H9 (cell line): ENCODE measurements at regions not wholly inside any gene's neighbourhood (a gene's known extent, or its start where the extent isn't known, plus 50 kb on each side); places are given as distances from the start of the nearest gene placed in this dataset.

Source experiments
- DNase-seq: peaks from one replicate; pipeline ENCODE4 v3.0.0-alpha.2; 2017
- H2AFZ ChIP-seq: one replicate; pipeline ENCODE4 v1.6.1; 2013; ENCODE audit warnings: mild to moderate bottlenecking, low read length, control low read depth, moderate library complexity
- H2AK5ac ChIP-seq: 2 replicates; pipeline ENCODE4 v1.6.1; 2013; ENCODE audit warnings: low read length, control low read depth, mixed read lengths; ENCODE audit not compliant: insufficient read length
- H2BK120ac ChIP-seq: one replicate; pipeline ENCODE4 v1.6.1; 2013; ENCODE audit warnings: low read depth, mild to moderate bottlenecking, low read length, control low read depth, inconsistent platforms; ENCODE audit not compliant: poor library complexity, severe bottlenecking
- H2BK12ac ChIP-seq: 2 replicates; pipeline ENCODE4 v1.6.1; 2013; ENCODE audit warnings: low read length, control low read depth, mixed read lengths, low read depth; ENCODE audit not compliant: insufficient read length
- H2BK15ac ChIP-seq: 2 replicates; pipeline ENCODE4 v1.6.1; 2013; ENCODE audit warnings: low read depth, low read length, control low read depth
- H2BK20ac ChIP-seq: one replicate; pipeline ENCODE4 v1.6.1; 2013; ENCODE audit warnings: low read depth, mild to moderate bottlenecking, low read length, control low read depth, inconsistent platforms; ENCODE audit not compliant: poor library complexity, severe bottlenecking
- H2BK5ac ChIP-seq: 2 replicates; pipeline ENCODE4 v1.6.1; 2013; ENCODE audit warnings: low read length, control low read depth, mixed read lengths; ENCODE audit not compliant: insufficient read length
- H3K14ac ChIP-seq: 2 replicates; pipeline ENCODE4 v1.6.1; 2013; ENCODE audit warnings: low read length, control low read depth; ENCODE audit not compliant: insufficient read depth
- H3K18ac ChIP-seq: 2 replicates; pipeline ENCODE4 v1.6.1; 2013; ENCODE audit warnings: low read depth, mild to moderate bottlenecking, mixed read lengths, low read length, control low read depth; ENCODE audit not compliant: insufficient read length
- H3K23ac ChIP-seq: 2 replicates; pipeline ENCODE4 v1.6.1; 2013; ENCODE audit warnings: low read length, control low read depth, mixed read lengths, low read depth; ENCODE audit not compliant: insufficient read length
- H3K23me2 ChIP-seq: 2 replicates; pipeline ENCODE4 v1.6.1; 2013; ENCODE audit warnings: low read depth, mild to moderate bottlenecking, mixed read lengths, low read length, control low read depth; ENCODE audit not compliant: insufficient read length, poor library complexity, severe bottlenecking
- H3K27ac ChIP-seq: 2 replicates; pipeline ENCODE4 v1.5.1; 2013; ENCODE audit warnings: low read length, control low read depth, mixed read lengths, low read depth; ENCODE audit not compliant: insufficient read length
- H3K27me3 ChIP-seq: 2 replicates; pipeline ENCODE4 v1.6.1; 2013; ENCODE audit warnings: low read length, control low read depth, inconsistent platforms; ENCODE audit not compliant: insufficient read depth
- H3K4ac ChIP-seq: 2 replicates; pipeline ENCODE4 v1.6.1; 2013; ENCODE audit warnings: low read depth, mild to moderate bottlenecking, control low read depth, inconsistent platforms, low read length, moderate library complexity
- H3K4me1 ChIP-seq: 2 replicates; pipeline ENCODE4 v1.6.1; 2013; ENCODE audit warnings: low read length, control low read depth, inconsistent platforms; ENCODE audit not compliant: insufficient read depth
- H3K4me2 ChIP-seq: 2 replicates; pipeline ENCODE4 v1.6.1; 2013; ENCODE audit warnings: low read length, control low read depth, mixed read lengths; ENCODE audit not compliant: insufficient read length, insufficient read depth
- H3K56ac ChIP-seq: 2 replicates; pipeline ENCODE4 v1.6.1; 2013; ENCODE audit warnings: low read depth, mild to moderate bottlenecking, mixed read lengths, low read length, control low read depth; ENCODE audit not compliant: insufficient read length
- H3K79me1 ChIP-seq: 2 replicates; pipeline ENCODE4 v1.6.1; 2013; ENCODE audit warnings: low read depth, mild to moderate bottlenecking, moderate library complexity, low read length, control low read depth, inconsistent platforms; ENCODE audit not compliant: insufficient read depth, poor library complexity, severe bottlenecking
- H3K79me2 ChIP-seq: 2 replicates; pipeline ENCODE4 v1.6.1; 2013; ENCODE audit warnings: low read length, control low read depth, inconsistent platforms; ENCODE audit not compliant: insufficient read depth
- H3K9ac ChIP-seq: 2 replicates; pipeline ENCODE4 v1.6.1; 2013; ENCODE audit warnings: low read length, control low read depth, mixed read lengths; ENCODE audit not compliant: insufficient read length; ENCODE audit errors: extremely low read depth
- H3K9me3 ChIP-seq: one replicate; pipeline ENCODE4 v1.6.1; 2013; ENCODE audit warnings: low read depth, low read length, inconsistent platforms; ENCODE audit not compliant: control insufficient read depth
- H3T11ph ChIP-seq: one replicate; pipeline ENCODE4 v1.6.1; 2013; ENCODE audit warnings: mild to moderate bottlenecking, low read length, control low read depth, inconsistent platforms
- H4K20me1 ChIP-seq: one replicate; pipeline ENCODE4 v1.6.1; 2013; ENCODE audit not compliant: control insufficient read depth, insufficient read length, insufficient read depth
- H4K5ac ChIP-seq: 2 replicates; pipeline ENCODE4 v1.6.1; 2013; ENCODE audit warnings: low read depth, mild to moderate bottlenecking, mixed read lengths, low read length, control low read depth; ENCODE audit not compliant: insufficient read length
- H4K8ac ChIP-seq: replicated peaks from 2 replicates; pipeline ENCODE4 v1.6.1; 2013; ENCODE audit warnings: low read length, control low read depth, mixed read lengths, low read depth; ENCODE audit not compliant: insufficient read length
- H4K91ac ChIP-seq: 2 replicates; pipeline ENCODE4 v1.6.1; 2013; ENCODE audit warnings: low read depth, mild to moderate bottlenecking, moderate library complexity, mixed read lengths, low read length, control low read depth; ENCODE audit not compliant: insufficient read length
- H3K27ac Mint-ChIP-seq, 3 experiments: 2 replicates in 2 of 3; 3 replicates in 1 of 3; pipeline ENCODE4 v1.8.0; 2020 to 2021; ENCODE audit warnings: mixed read lengths in 3 of 3, mild to moderate bottlenecking in 1 of 3, moderate library complexity in 1 of 3
- H3K27me3 Mint-ChIP-seq: 2 replicates; pipeline ENCODE4 v1.8.0; 2021; ENCODE audit warnings: low read depth, mild to moderate bottlenecking, moderate library complexity, mixed read lengths
- H3K36me3 Mint-ChIP-seq, 3 experiments: 2 replicates in 2 of 3; 3 replicates in 1 of 3; pipeline ENCODE4 v1.8.0; 2020 to 2021; ENCODE audit warnings: low read depth in 3 of 3, mixed read lengths in 3 of 3; ENCODE audit not compliant: insufficient read depth in 1 of 3
- H3K4me1 Mint-ChIP-seq, 2 experiments: 2 replicates each; pipeline ENCODE4 v1.8.0; 2020; ENCODE audit warnings: mixed read lengths in 2 of 2
- H3K4me3 Mint-ChIP-seq, 2 experiments: 2 replicates in 1 of 2; 3 replicates in 1 of 2; pipeline ENCODE4 v1.8.0; 2020 to 2021; ENCODE audit warnings: mild to moderate bottlenecking in 2 of 2, mixed read lengths in 2 of 2, moderate library complexity in 1 of 2
- H3K9me3 Mint-ChIP-seq, 2 experiments: 2 replicates in 1 of 2; 3 replicates in 1 of 2; pipeline ENCODE4 v1.8.0; 2020; ENCODE audit warnings: mild to moderate bottlenecking in 2 of 2, mixed read lengths in 2 of 2, moderate library complexity in 1 of 2
- WGBS: extraction: QIAGEN DNeasy Blood & Tissue Kit; methylation state at CpG from one replicate; pipeline ENCODE4 v1.1.7; 2013; ENCODE audit warnings: missing lambda C conversion rate, low lambda C conversion rate, mixed read lengths; ENCODE audit not compliant: insufficient read length; ENCODE audit errors: extremely low coverage; 5-methylcytosine and 5-hydroxymethylcytosine counted together
- TF ChIP-seq, protein P1 (sequence below): fragments of 200-600 bp; sonication (generic); conservative IDR thresholded peaks from 3 replicates; pipeline ENCODE4 v1.8.0; 2021; ENCODE audit warnings: antibody characterized with exemption, mild to moderate bottlenecking

DNA sequence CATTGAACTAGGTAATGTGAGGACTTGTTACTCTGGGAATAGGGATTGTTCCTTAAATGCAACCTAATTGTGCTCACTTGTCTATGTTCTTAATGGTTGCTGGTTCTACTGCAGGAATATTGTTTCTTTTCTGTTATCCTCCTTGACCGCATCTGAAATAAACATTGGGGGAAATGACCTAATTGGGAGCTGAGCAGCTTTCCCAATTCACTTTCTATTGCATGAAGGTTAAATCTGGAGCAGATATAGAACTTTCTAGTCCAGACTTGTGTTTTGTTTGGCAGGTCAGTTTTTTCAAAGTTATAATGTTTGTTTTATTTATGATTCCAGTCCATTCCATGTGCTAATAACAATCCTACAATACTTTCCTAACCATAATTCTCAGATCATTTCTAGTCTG lies 981.0 kb upstream of the CITED2 start:
- Histone ChIP-seq H3K4me2 (no peak overlapping the region), H2BK20ac (no peak overlapping the region), H3K79me2 (no peaks in the 10 kb centered on the region), H3K23ac (no peak overlapping the region), H4K91ac (no peak overlapping the region), H3K79me1 (no peaks in the 10 kb centered on the region), H3T11ph (no peak overlapping the region), H2BK15ac (no peak overlapping the region), H4K5ac (no peak overlapping the region), H3K56ac (no peak overlapping the region), H3K27ac (no peak overlapping the region), H3K9me3 (no peaks in the 10 kb centered on the region), H4K20me1 (no peaks in the 10 kb centered on the region), H2BK5ac (no peak overlapping the region), H3K27me3 (no peaks in the 10 kb centered on the region; the same call in 1 of the 2 replicates), H2AK5ac (no peak overlapping the region), H3K18ac (no peak overlapping the region), H3K4me1 (no peaks in the 10 kb centered on the region), H2BK120ac (no peak overlapping the region), H4K8ac (no peak overlapping the region), H2BK12ac (no peak overlapping the region), H3K14ac (no peak overlapping the region), H2AFZ (no peak overlapping the region), H3K23me2 (no peaks in the 10 kb centered on the region), H3K4ac (no peak overlapping the region), H3K9ac (no peak overlapping the region)
- Mint-ChIP-seq H3K36me3 (no peaks in the 10 kb centered on the region), H3K4me1 (peaks cover 7 to 8% of the 10 kb centered on the region in 2 experiments), H3K4me3 (no peak overlapping the region), H3K27me3 (no peaks in the 10 kb centered on the region), H3K27ac (no peak overlapping the region), H3K9me3 (peaks cover 0 to 2% of the 10 kb centered on the region in 2 experiments; a peak in 1 of 5 replicates)
- TF ChIP-seq, protein P1, sequence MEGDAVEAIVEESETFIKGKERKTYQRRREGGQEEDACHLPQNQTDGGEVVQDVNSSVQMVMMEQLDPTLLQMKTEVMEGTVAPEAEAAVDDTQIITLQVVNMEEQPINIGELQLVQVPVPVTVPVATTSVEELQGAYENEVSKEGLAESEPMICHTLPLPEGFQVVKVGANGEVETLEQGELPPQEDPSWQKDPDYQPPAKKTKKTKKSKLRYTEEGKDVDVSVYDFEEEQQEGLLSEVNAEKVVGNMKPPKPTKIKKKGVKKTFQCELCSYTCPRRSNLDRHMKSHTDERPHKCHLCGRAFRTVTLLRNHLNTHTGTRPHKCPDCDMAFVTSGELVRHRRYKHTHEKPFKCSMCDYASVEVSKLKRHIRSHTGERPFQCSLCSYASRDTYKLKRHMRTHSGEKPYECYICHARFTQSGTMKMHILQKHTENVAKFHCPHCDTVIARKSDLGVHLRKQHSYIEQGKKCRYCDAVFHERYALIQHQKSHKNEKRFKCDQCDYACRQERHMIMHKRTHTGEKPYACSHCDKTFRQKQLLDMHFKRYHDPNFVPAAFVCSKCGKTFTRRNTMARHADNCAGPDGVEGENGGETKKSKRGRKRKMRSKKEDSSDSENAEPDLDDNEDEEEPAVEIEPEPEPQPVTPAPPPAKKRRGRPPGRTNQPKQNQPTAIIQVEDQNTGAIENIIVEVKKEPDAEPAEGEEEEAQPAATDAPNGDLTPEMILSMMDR: no peak
- no peak for DNase-seq
- WGBS: no CpG with 5 or more reads among the region's 1 CpG
